ENCODE measurements at regions not wholly inside any gene's neighbourhood (a gene's known extent, or its start where the extent isn't known, plus 50 kb on each side); places are given as distances from the start of the nearest gene placed in this dataset.

- H3K9me2 ChIP-seq (replicated peaks; ENCODE audit: low read length): no peaks in the 10 kb centered on the region
- DNase-seq (no peak), ATAC-seq (no peak)
- no peak overlapping the region for H3K4me3 ChIP-seq (ENCODE audit: low read length)
- ChIA-PET CTCF (no interaction called here), POLR2A (ENCODE audit: unreplicated experiment) (no interaction called here)
- intact Hi-C loops (cut with micrococcal nuclease): no loop called here
- no peak overlapping the region for H3K9ac ChIP-seq (ENCODE audit: low read length)
- no peak for TF ChIP-seq EZH2 (IDR thresholded peaks at IDR 0.05; ENCODE audit: low read length, unreplicated experiment)
- no peak for TF ChIP-seq EZH2phosphoT487 (IDR thresholded peaks at IDR 0.05; ENCODE audit: borderline replicate concordance, low read length)
- TF ChIP-seq CTCF (conservative IDR thresholded peaks at IDR 0.05; ENCODE audit: low read depth, low read length): no peak
- no peak overlapping the region for H3K27ac ChIP-seq (ENCODE audit: low read length)
- no peaks in the 10 kb centered on the region for H3K36me3 ChIP-seq (ENCODE audit: low read depth, low read length)
- no peaks in the 10 kb centered on the region for H3K27me3 ChIP-seq (ENCODE audit: low read length)
- BruUV-seq (replicated peaks): no TSS peak
- no peak overlapping the region for H3K4me2 ChIP-seq (ENCODE audit: low read length)
- H3F3A ChIP-seq (ENCODE audit: low read length, unreplicated experiment): no peaks in the 10 kb centered on the region
- H2AFZ ChIP-seq (ENCODE audit: low read length): no peak overlapping the region
- no peaks in the 10 kb centered on the region for H3K4me1 ChIP-seq (ENCODE audit: insufficient read depth, low read length)
- H3K79me2 ChIP-seq (ENCODE audit: low read length): no peaks in the 10 kb centered on the region
- H4K20me1 ChIP-seq (ENCODE audit: low read length): no peaks in the 10 kb centered on the region
- H3K9me3 ChIP-seq (ENCODE audit: low read length): no peaks in the 10 kb centered on the region
These were observed 187.9 kb upstream of the AKR1E2 start for GRCh38 chr10:4638099-4638498.

GRCh38 chr10:4637657-4638056, 188.3 kb upstream of the AKR1E2 start:
- H3K4me3 ChIP-seq (ENCODE audit: low read length): no peak overlapping the region
- intact Hi-C loops (cut with micrococcal nuclease): no loop called here
- BruUV-seq (replicated peaks): no TSS peak
- H3K4me1 ChIP-seq (ENCODE audit: insufficient read depth, low read length): no peaks in the 10 kb centered on the region
- H3F3A ChIP-seq (ENCODE audit: low read length, unreplicated experiment): no peaks in the 10 kb centered on the region
- no peaks in the 10 kb centered on the region for H4K20me1 ChIP-seq (ENCODE audit: low read length)
- H3K27ac ChIP-seq (ENCODE audit: low read length): no peak overlapping the region
- no peak overlapping the region for H3K9ac ChIP-seq (ENCODE audit: low read length)
- CTCF ChIA-PET: no interaction called here
- POLR2A ChIA-PET (ENCODE audit: unreplicated experiment): no interaction called here
- no peaks in the 10 kb centered on the region for H3K27me3 ChIP-seq (ENCODE audit: low read length)
- no peaks in the 10 kb centered on the region for H3K36me3 ChIP-seq (ENCODE audit: low read depth, low read length)
- TF ChIP-seq CTCF (conservative IDR thresholded peaks at IDR 0.05; ENCODE audit: low read depth, low read length) (no peak), EZH2phosphoT487 (IDR thresholded peaks at IDR 0.05; ENCODE audit: borderline replicate concordance, low read length) (no peak), EZH2 (IDR thresholded peaks at IDR 0.05; ENCODE audit: low read length, unreplicated experiment) (no peak)
- H3K4me2 ChIP-seq (ENCODE audit: low read length): no peak overlapping the region
- no peak for ATAC-seq
- DNase-seq: no peak
- H3K9me3 ChIP-seq (ENCODE audit: low read length): no peaks in the 10 kb centered on the region
- no peaks in the 10 kb centered on the region for H3K79me2 ChIP-seq (ENCODE audit: low read length)
- H2AFZ ChIP-seq (ENCODE audit: low read length): no peak overlapping the region
- no peaks in the 10 kb centered on the region for H3K9me2 ChIP-seq (replicated peaks; ENCODE audit: low read length)

- no peak for DNase-seq
- CTCF ChIA-PET: no interaction called here
These were observed 190.1 kb upstream of the AKR1E2 start for GRCh38 chr10:4635883-4636282.

More at GRCh38 chr10:4635883-4636282, 190.1 kb upstream of the AKR1E2 start:
- H3K4me1 ChIP-seq (ENCODE audit: insufficient read depth, low read length): no peaks in the 10 kb centered on the region
- no peaks in the 10 kb centered on the region for H3K27me3 ChIP-seq (ENCODE audit: low read length)
- no peaks in the 10 kb centered on the region for H3K36me3 ChIP-seq (ENCODE audit: low read depth, low read length)
- POLR2A ChIA-PET (ENCODE audit: unreplicated experiment): no interaction called here
- no peak for ATAC-seq
- H3F3A ChIP-seq (ENCODE audit: low read length, unreplicated experiment): no peaks in the 10 kb centered on the region
- no peaks in the 10 kb centered on the region for H3K9me3 ChIP-seq (ENCODE audit: low read length)
- H3K4me2 ChIP-seq (ENCODE audit: low read length): no peak overlapping the region
- intact Hi-C loops (cut with micrococcal nuclease): no loop called here
- no TSS peak for BruUV-seq (replicated peaks)
- no peaks in the 10 kb centered on the region for H3K79me2 ChIP-seq (ENCODE audit: low read length)
- H4K20me1 ChIP-seq (ENCODE audit: low read length): no peaks in the 10 kb centered on the region
- no peak overlapping the region for H2AFZ ChIP-seq (ENCODE audit: low read length)
- no peak overlapping the region for H3K27ac ChIP-seq (ENCODE audit: low read length)
- no peak overlapping the region for H3K4me3 ChIP-seq (ENCODE audit: low read length)
- TF ChIP-seq CTCF (conservative IDR thresholded peaks at IDR 0.05; ENCODE audit: low read depth, low read length) (no peak), EZH2 (IDR thresholded peaks at IDR 0.05; ENCODE audit: low read length, unreplicated experiment) (no peak), EZH2phosphoT487 (IDR thresholded peaks at IDR 0.05; ENCODE audit: borderline replicate concordance, low read length) (no peak)
- H3K9ac ChIP-seq (ENCODE audit: low read length): no peak overlapping the region
- H3K9me2 ChIP-seq (replicated peaks; ENCODE audit: low read length): no peaks in the 10 kb centered on the region

Data from PC-3 (cell line).